Panc1 (cell line): ENCODE measurements at regions not wholly inside any gene's neighbourhood (a gene's known extent, or its start where the extent isn't known, plus 50 kb on each side); places are given as distances from the start of the nearest gene placed in this dataset.

Source experiments
- ATAC-seq: fragments of 200-7000 bp; cut with Tn5 transposase; 2 replicates; pipeline ENCODE4 v1.9.1; 2020; ENCODE audit warnings: mild to moderate bottlenecking, moderate library complexity
- BruUV-seq: library from RNA; stranded (reverse); fragments of 400-500 nt; replicated peaks from 2 replicates; lab custom pipeline; 2021; lab: Mats Ljungman, UMichigan
- CTCF ChIA-PET: fragments of 300-600 bp; sonication (Branson Sonifier 250); formaldehyde crosslinking; loops from one replicate; lab custom pipeline; 2022; ENCODE audit warnings: antibody characterized with exemption; lab: Charles Lee
- POLR2A ChIA-PET: fragments of 300-600 bp; sonication (Branson Sonifier 250); formaldehyde crosslinking; loops from one replicate; lab custom pipeline; 2022; ENCODE audit warnings: antibody characterized with exemption; lab: Charles Lee
- DNase-seq: peaks from one replicate; pipeline ENCODE4 v3.0.0-alpha.2; 2010; ENCODE audit warnings: low read depth, low spot score
- H3K27ac ChIP-seq: 2 replicates; pipeline ENCODE4 v1.5.1; 2011; ENCODE audit warnings: mild to moderate bottlenecking, low read length, inconsistent platforms
- H3K27me3 ChIP-seq: fragments of 200-500 bp; sonication (Bioruptor generic); 2 replicates; pipeline ENCODE4 v1.6.0; 2014; ENCODE audit warnings: low read length, inconsistent platforms; ENCODE audit not compliant: control insufficient read depth, insufficient read depth
- H3K36me3 ChIP-seq: fragments of 200-500 bp; sonication (Bioruptor generic); 2 replicates; pipeline ENCODE4 v1.5.1; 2014; ENCODE audit warnings: inconsistent platforms, mild to moderate bottlenecking, low read length, moderate library complexity; ENCODE audit not compliant: control insufficient read depth, insufficient read depth
- H3K4me1 ChIP-seq: 2 replicates; pipeline ENCODE4 v1.5.1; 2011; ENCODE audit warnings: inconsistent platforms, mild to moderate bottlenecking, low read length, moderate library complexity; ENCODE audit not compliant: control insufficient read depth, insufficient read depth
- H3K4me3 ChIP-seq, 2 experiments: 2 replicates each; pipeline ENCODE4 v1.5.1; 2011 to 2012; ENCODE audit warnings: low read depth in 2 of 2, low read length in 2 of 2, mild to moderate bottlenecking in 2 of 2, inconsistent platforms in 1 of 2, moderate library complexity in 1 of 2
- H3K9me3 ChIP-seq: fragments of 200-500 bp; sonication (Bioruptor generic); 2 replicates; pipeline ENCODE4 v1.5.1; 2014; ENCODE audit warnings: low read depth, mild to moderate bottlenecking, inconsistent platforms, low read length, moderate library complexity; ENCODE audit not compliant: control insufficient read depth, insufficient read depth
- CTCF ChIP-seq: fragments of 450-650 bp; IDR thresholded peaks from 2 replicates; pipeline ENCODE4 v1.5.1; 2017; ENCODE audit warnings: mild to moderate bottlenecking
- POLR2AphosphoS5 ChIP-seq: IDR thresholded peaks from 2 replicates; pipeline ENCODE4 v1.6.1; 2012; ENCODE audit warnings: mild to moderate bottlenecking, low read depth, low read length, moderate library complexity
- REST ChIP-seq, 2 experiments: IDR thresholded peaks; 2 replicates each; pipeline ENCODE4 v1.6.1; 2011 to 2012; ENCODE audit warnings: low read depth in 2 of 2, control low read depth in 1 of 2, low read length in 1 of 2, mild to moderate bottlenecking in 1 of 2, moderate library complexity in 1 of 2; ENCODE audit not compliant: insufficient read depth in 1 of 2
- SIN3A ChIP-seq: IDR thresholded peaks from 2 replicates; pipeline ENCODE4 v1.6.1; 2012; ENCODE audit warnings: low read depth, mild to moderate bottlenecking, low read length, moderate library complexity, borderline replicate concordance; ENCODE audit not compliant: insufficient read depth
- TCF7L2 ChIP-seq: IDR thresholded peaks from 2 replicates; pipeline ENCODE4 v1.6.1; 2011; ENCODE audit warnings: mild to moderate bottlenecking, low read depth, low read length, inconsistent platforms
- in situ Hi-C: cut with HindIII; loops from 2 replicates; pipeline ENCODE4 v1.10.0; 2016; ENCODE audit warnings: low sequenced_read_pairs, low pct_unique_long_range_greater_than_20kb
- intact Hi-C: fragments of 100-400 bp; cut with micrococcal nuclease; formaldehyde crosslinking; loops from one replicate; pipeline ENCODE4 v1.10.0; 2022; ENCODE audit not compliant: unreplicated experiment

- BruUV-seq = no TSS peak
- ATAC-seq = no peak
Observed at GRCh38 chr3:153026026-153026425, 136.0 kb upstream of the RAP2B start.

GRCh38 chr3:153028381-153028780, 133.6 kb upstream of the RAP2B start:
- Histone ChIP-seq H3K36me3 (no peaks in the 10 kb centered on the region), H3K9me3 (no peaks in the 10 kb centered on the region), H3K4me1 (no peaks in the 10 kb centered on the region), H3K4me3 (no peak overlapping the region), H3K27me3 (no peaks in the 10 kb centered on the region; the same call in 1 of the 2 replicates), H3K27ac (no peak overlapping the region)
- BruUV-seq = no TSS peak
- ChIA-PET POLR2A (no interaction called here), CTCF (interaction anchor here (0.7 kb wide), 1 partner anchor 1057 kb away, joined by 3 read pairs; no protein-coding TSS in a partner anchor)
- TF ChIP-seq CTCF (no peak), REST (IDR thresholded peaks at IDR 0.05; ENCODE audit: insufficient read depth in 1 of 2, low read depth in 2 of 2, low read length in 1 of 2) (no peak), SIN3A (no peak), TCF7L2 (no peak), POLR2AphosphoS5 (no peak)
- no peak for DNase-seq
- in situ Hi-C loops (no loop called here), intact Hi-C loops (loop anchor here (5.0 to 10.0 kb wide), 3 partner anchors 739 to 1226 kb away; no protein-coding TSS in a partner anchor)
- no peak for ATAC-seq

More at GRCh38 chr3:153026026-153026425, 136.0 kb upstream of the RAP2B start:
- H3K9me3 ChIP-seq = no peaks in the 10 kb centered on the region
- ChIA-PET CTCF (no interaction called here), POLR2A (no interaction called here)
- H3K36me3 ChIP-seq = no peaks in the 10 kb centered on the region
- no peak overlapping the region for H3K4me3 ChIP-seq
- in situ Hi-C loops (no loop called here), intact Hi-C loops (loop anchor here (2.0 to 10.0 kb wide), 4 partner anchors 569 to 1229 kb away; no protein-coding TSS in a partner anchor)
- peaks cover 3% of the 10 kb centered on the region; the same call in 1 of the 2 replicates for H3K27me3 ChIP-seq
- H3K4me1 ChIP-seq = no peaks in the 10 kb centered on the region
- no peak for DNase-seq
- no peak overlapping the region for H3K27ac ChIP-seq
- peak; percentile 71; the same call in 1 of the 2 replicates for TF ChIP-seq CTCF
- TF ChIP-seq TCF7L2 = no peak
- TF ChIP-seq SIN3A = no peak
- TF ChIP-seq REST (IDR thresholded peaks at IDR 0.05; ENCODE audit: insufficient read depth in 1 of 2, low read depth in 2 of 2, low read length in 1 of 2) = no peak
- no peak for TF ChIP-seq POLR2AphosphoS5
